ENCODE measurements at regions not wholly inside any gene's neighbourhood (a gene's known extent, or its start where the extent isn't known, plus 50 kb on each side); places are given as distances from the start of the nearest gene placed in this dataset.
A peak's percentile ranks its signal among the peaks of the same experiment; 100 is the strongest.

- TF ChIP-seq PKNOX1 (IDR thresholded peaks at IDR 0.05), result no peak
- no peak for TF ChIP-seq NFRKB (IDR thresholded peaks at IDR 0.05)
- no peak for TF ChIP-seq CTBP1 (IDR thresholded peaks at IDR 0.05; ENCODE audit: borderline replicate concordance)
- TF ChIP-seq HDGF (IDR thresholded peaks at IDR 0.05; ENCODE audit: borderline replicate concordance), result no peak
- no peak for TF ChIP-seq SUZ12 (IDR thresholded peaks at IDR 0.05)
- no peak for TF ChIP-seq SP1 (IDR thresholded peaks at IDR 0.05)
- no peak for TF ChIP-seq ZNF384 (IDR thresholded peaks at IDR 0.05)
- no peak for TF ChIP-seq FOXM1 (IDR thresholded peaks at IDR 0.05; ENCODE audit: borderline replicate concordance)
- no peak for TF ChIP-seq BHLHE40 (IDR thresholded peaks at IDR 0.05; ENCODE audit: borderline replicate concordance)
- no peak for TF ChIP-seq LEF1 (IDR thresholded peaks at IDR 0.05; ENCODE audit: borderline replicate concordance)
- TF ChIP-seq L3MBTL2 (conservative IDR thresholded peaks at IDR 0.05), result no peak
- no peak for TF ChIP-seq FOXK2 (IDR thresholded peaks at IDR 0.05)
- no peak for TF ChIP-seq ARNT (IDR thresholded peaks at IDR 0.05)
- TF ChIP-seq ELF4 (IDR thresholded peaks at IDR 0.05), result no peak
- no peak for TF ChIP-seq TARDBP (IDR thresholded peaks at IDR 0.05)
- ChIA-PET CTCF (no interaction called here), POLR2A (no interaction called here)
- DNase-seq (ENCODE audit: extremely low spot score), result peak; percentile 30
These were observed 1184.0 kb upstream of the GYPC start for GRCh38 chr2:125471963-125472362.

- CTCF ChIA-PET, result no interaction called here
- TF ChIP-seq L3MBTL2 (conservative IDR thresholded peaks at IDR 0.05) (no peak), FOXK2 (IDR thresholded peaks at IDR 0.05) (no peak), HDGF (IDR thresholded peaks at IDR 0.05; ENCODE audit: borderline replicate concordance) (no peak), CTBP1 (IDR thresholded peaks at IDR 0.05; ENCODE audit: borderline replicate concordance) (no peak), BHLHE40 (IDR thresholded peaks at IDR 0.05; ENCODE audit: borderline replicate concordance) (no peak), TARDBP (IDR thresholded peaks at IDR 0.05) (no peak), SP1 (IDR thresholded peaks at IDR 0.05) (no peak), ZNF384 (IDR thresholded peaks at IDR 0.05) (no peak), FOXA1 (IDR thresholded peaks at IDR 0.05) (no peak), ARNT (IDR thresholded peaks at IDR 0.05) (no peak), SUZ12 (IDR thresholded peaks at IDR 0.05) (no peak), FOXM1 (IDR thresholded peaks at IDR 0.05; ENCODE audit: borderline replicate concordance) (no peak), NFRKB (IDR thresholded peaks at IDR 0.05) (no peak)
- POLR2A ChIA-PET, result no interaction called here
- DNase-seq (ENCODE audit: extremely low spot score), result no peak
These were observed 1176.8 kb upstream of the GYPC start for GRCh38 chr2:125479143-125479636.

GRCh38 chr2:125490308-125490707 lies 1165.7 kb upstream of the GYPC start:
- ChIA-PET CTCF (no interaction called here), POLR2A (no interaction called here)
- TF ChIP-seq HDGF (IDR thresholded peaks at IDR 0.05; ENCODE audit: borderline replicate concordance) (no peak), PKNOX1 (IDR thresholded peaks at IDR 0.05) (no peak), ELF4 (IDR thresholded peaks at IDR 0.05) (no peak), CTBP1 (IDR thresholded peaks at IDR 0.05; ENCODE audit: borderline replicate concordance) (no peak), LEF1 (IDR thresholded peaks at IDR 0.05; ENCODE audit: borderline replicate concordance) (no peak), SUZ12 (IDR thresholded peaks at IDR 0.05) (no peak), SP1 (IDR thresholded peaks at IDR 0.05) (no peak), TARDBP (IDR thresholded peaks at IDR 0.05) (no peak), NFRKB (IDR thresholded peaks at IDR 0.05) (no peak), L3MBTL2 (conservative IDR thresholded peaks at IDR 0.05) (no peak), BHLHE40 (IDR thresholded peaks at IDR 0.05; ENCODE audit: borderline replicate concordance) (no peak), FOXM1 (IDR thresholded peaks at IDR 0.05; ENCODE audit: borderline replicate concordance) (no peak), ARNT (IDR thresholded peaks at IDR 0.05) (no peak), FOXA1 (IDR thresholded peaks at IDR 0.05) (no peak), FOXK2 (IDR thresholded peaks at IDR 0.05) (no peak), ZNF384 (IDR thresholded peaks at IDR 0.05) (no peak)
- no peak for DNase-seq (ENCODE audit: extremely low spot score)

GRCh38 chr2:125491663-125492062 lies 1164.3 kb upstream of the GYPC start:
- CTCF ChIA-PET, result no interaction called here
- no peak for DNase-seq (ENCODE audit: extremely low spot score)
- POLR2A ChIA-PET, result no interaction called here
- no peak for TF ChIP-seq LEF1 (IDR thresholded peaks at IDR 0.05; ENCODE audit: borderline replicate concordance)
- TF ChIP-seq ELF4 (IDR thresholded peaks at IDR 0.05), result no peak
- TF ChIP-seq FOXM1 (IDR thresholded peaks at IDR 0.05; ENCODE audit: borderline replicate concordance), result no peak
- TF ChIP-seq ARNT (IDR thresholded peaks at IDR 0.05), result no peak
- TF ChIP-seq ZNF384 (IDR thresholded peaks at IDR 0.05), result no peak
- TF ChIP-seq NFRKB (IDR thresholded peaks at IDR 0.05), result no peak

GRCh38 chr2:125512313-125512712 lies 1143.6 kb upstream of the GYPC start:
- no peak for DNase-seq (ENCODE audit: extremely low spot score)
- POLR2A ChIA-PET, result no interaction called here
- CTCF ChIA-PET, result no interaction called here
- TF ChIP-seq ARNT (IDR thresholded peaks at IDR 0.05), result no peak
- no peak for TF ChIP-seq NFRKB (IDR thresholded peaks at IDR 0.05)

GRCh38 chr2:125516496-125517109 lies 1139.4 kb upstream of the GYPC start:
- TF ChIP-seq TARDBP (IDR thresholded peaks at IDR 0.05), result no peak
- TF ChIP-seq SP1 (IDR thresholded peaks at IDR 0.05), result no peak
- TF ChIP-seq ARNT (IDR thresholded peaks at IDR 0.05), result no peak
- TF ChIP-seq NFRKB (IDR thresholded peaks at IDR 0.05), result no peak
- TF ChIP-seq ZNF384 (IDR thresholded peaks at IDR 0.05), result no peak
- no peak for TF ChIP-seq L3MBTL2 (conservative IDR thresholded peaks at IDR 0.05)
- no peak for TF ChIP-seq HDGF (IDR thresholded peaks at IDR 0.05; ENCODE audit: borderline replicate concordance)
- no peak for TF ChIP-seq FOXM1 (IDR thresholded peaks at IDR 0.05; ENCODE audit: borderline replicate concordance)
- TF ChIP-seq PKNOX1 (IDR thresholded peaks at IDR 0.05), result no peak
- TF ChIP-seq FOXK2 (IDR thresholded peaks at IDR 0.05), result no peak
- TF ChIP-seq CTBP1 (IDR thresholded peaks at IDR 0.05; ENCODE audit: borderline replicate concordance), result no peak
- no peak for TF ChIP-seq ELF4 (IDR thresholded peaks at IDR 0.05)
- no peak for TF ChIP-seq BHLHE40 (IDR thresholded peaks at IDR 0.05; ENCODE audit: borderline replicate concordance)
- TF ChIP-seq LEF1 (IDR thresholded peaks at IDR 0.05; ENCODE audit: borderline replicate concordance), result no peak
- TF ChIP-seq FOXA1 (IDR thresholded peaks at IDR 0.05), result no peak
- no peak for TF ChIP-seq SUZ12 (IDR thresholded peaks at IDR 0.05)
- DNase-seq (ENCODE audit: extremely low spot score), result peak; percentile 39
- ChIA-PET POLR2A (no interaction called here), CTCF (interaction anchor here (0.6 to 0.8 kb wide), 4 partner anchors 30 to 1057 kb away, joined by 3 to 4 read pairs (median 4); no protein-coding TSS in a partner anchor)

All from HEK293T (cell line).